HEK293 (cell line): ENCODE measurements at regions not wholly inside any gene's neighbourhood (a gene's known extent, or its start where the extent isn't known, plus 50 kb on each side); places are given as distances from the start of the nearest gene placed in this dataset.
A peak's percentile ranks its signal among the peaks of the same experiment; 100 is the strongest.

Experiments used
- CTCF ChIA-PET: fragments of 350-600 bp; formaldehyde crosslinking; extraction: SDS; loops from one replicate; lab custom pipeline; 2021; ENCODE audit warnings: antibody characterized with exemption; lab: Yijun Ruan, JAX
- POLR2A ChIA-PET: fragments of 300-600 bp; formaldehyde crosslinking; extraction: SDS; loops from one replicate; lab custom pipeline; 2020; ENCODE audit warnings: antibody characterized with exemption, inconsistent platforms; lab: Yijun Ruan, JAX
- H3K27ac ChIP-seq: fragments of 200-500 bp; sonication (Bioruptor generic); 2 replicates; pipeline ENCODE4 v1.5.1; 2014; ENCODE audit warnings: low read depth, low read length, control low read depth, inconsistent platforms; ENCODE audit errors: extremely low read depth
- H3K36me3 ChIP-seq, 2 experiments: fragments of 200-500 bp in 1 of 2; sonication (Bioruptor generic) in 1 of 2; 1 replicate in 1 of 2; 2 replicates in 1 of 2; pipeline ENCODE4 v1.5.1; 2014 to 2017; ENCODE audit warnings: inconsistent platforms in 2 of 2, low read length in 2 of 2; ENCODE audit not compliant: control insufficient read depth in 2 of 2, insufficient read depth in 1 of 2
- H3K4me1 ChIP-seq: fragments of 200-500 bp; sonication (Bioruptor generic); 2 replicates; pipeline ENCODE4 v1.5.1; 2014; ENCODE audit warnings: mild to moderate bottlenecking, low read length, inconsistent platforms; ENCODE audit not compliant: control insufficient read depth, insufficient read depth
- H3K4me3 ChIP-seq: 2 replicates; pipeline ENCODE4 v1.5.1; 2011; ENCODE audit warnings: low read depth, mild to moderate bottlenecking, control low read depth, low read length, moderate library complexity
- H3K9me3 ChIP-seq: fragments of 200-500 bp; sonication (Bioruptor generic); 2 replicates; pipeline ENCODE4 v1.5.1; 2014; ENCODE audit warnings: low read depth, low read length, inconsistent platforms; ENCODE audit not compliant: control insufficient read depth, insufficient read depth
- GLI2 ChIP-seq: fragments of 450-650 bp; formaldehyde crosslinking; IDR thresholded peaks from 2 replicates; pipeline ENCODE4; 2017; ENCODE audit warnings: missing biosample characterization, missing genetic modification characterization, low read depth, borderline replicate concordance
- KLF7 ChIP-seq: fragments of 450-650 bp; formaldehyde crosslinking; IDR thresholded peaks from 2 replicates; pipeline ENCODE4 v1.5.1; 2016; ENCODE audit warnings: missing biosample characterization, missing genetic modification characterization, borderline replicate concordance
- PRDM1 ChIP-seq: fragments of 450-650 bp; formaldehyde crosslinking; IDR thresholded peaks from 2 replicates; pipeline ENCODE4; 2016; ENCODE audit warnings: missing biosample characterization, missing genetic modification characterization
- PRDM10 ChIP-seq: fragments of 450-650 bp; formaldehyde crosslinking; IDR thresholded peaks from 2 replicates; pipeline ENCODE4 v1.5.1; 2016; ENCODE audit warnings: missing biosample characterization, missing genetic modification characterization
- SP7 ChIP-seq: fragments of 450-650 bp; formaldehyde crosslinking; IDR thresholded peaks from 2 replicates; pipeline ENCODE4 v1.5.1; 2016; ENCODE audit warnings: missing biosample characterization, missing genetic modification characterization
- WT1 ChIP-seq: fragments of 450-650 bp; formaldehyde crosslinking; IDR thresholded peaks from 2 replicates; pipeline ENCODE4 v1.5.1; 2016; ENCODE audit warnings: missing biosample characterization, missing genetic modification characterization
- ZIC2 ChIP-seq: fragments of 450-650 bp; formaldehyde crosslinking; IDR thresholded peaks from 2 replicates; pipeline ENCODE4 v1.5.1; 2016; ENCODE audit warnings: missing biosample characterization, missing genetic modification characterization
- ZNF184 ChIP-seq: fragments of 450-650 bp; IDR thresholded peaks from 2 replicates; pipeline ENCODE4 v1.5.1; 2018; ENCODE audit warnings: missing biosample characterization, mild to moderate bottlenecking, missing genetic modification characterization
- ZNF280C ChIP-seq: fragments of 450-650 bp; formaldehyde crosslinking; IDR thresholded peaks from 2 replicates; pipeline ENCODE4 v1.5.1; 2016; ENCODE audit warnings: missing biosample characterization, missing genetic modification characterization
- ZNF366 ChIP-seq: fragments of 450-650 bp; formaldehyde crosslinking; conservative IDR thresholded peaks from 2 replicates; pipeline ENCODE4 v1.5.1; 2016; ENCODE audit warnings: missing biosample characterization, missing genetic modification characterization
- ZNF394 ChIP-seq: fragments of 450-650 bp; formaldehyde crosslinking; IDR thresholded peaks from 2 replicates; pipeline ENCODE4 v1.5.1; 2016; ENCODE audit warnings: missing biosample characterization, missing genetic modification characterization, mild to moderate bottlenecking, moderate library complexity, borderline replicate concordance
- ZNF433 ChIP-seq: fragments of 450-650 bp; formaldehyde crosslinking; IDR thresholded peaks from 2 replicates; pipeline ENCODE4 v1.5.1; 2016; ENCODE audit warnings: missing biosample characterization, missing genetic modification characterization, low read depth
- ZNF571 ChIP-seq: fragments of 450-650 bp; formaldehyde crosslinking; IDR thresholded peaks from 2 replicates; pipeline ENCODE4 v1.5.0; 2017; ENCODE audit warnings: missing biosample characterization, missing genetic modification characterization
- ZNF600 ChIP-seq: fragments of 450-650 bp; formaldehyde crosslinking; IDR thresholded peaks from 2 replicates; pipeline ENCODE4 v1.5.1; 2016; ENCODE audit warnings: missing biosample characterization, missing genetic modification characterization
- ZNF639 ChIP-seq: fragments of 450-650 bp; formaldehyde crosslinking; IDR thresholded peaks from 2 replicates; pipeline ENCODE4 v1.5.1; 2016; ENCODE audit warnings: missing biosample characterization, missing genetic modification characterization
- ZNF645 ChIP-seq: fragments of 450-650 bp; formaldehyde crosslinking; IDR thresholded peaks from 2 replicates; pipeline ENCODE4; 2016; ENCODE audit warnings: missing biosample characterization, missing genetic modification characterization
- ZSCAN4 ChIP-seq: fragments of 450-650 bp; formaldehyde crosslinking; IDR thresholded peaks from 2 replicates; pipeline ENCODE4 v1.5.1; 2017; ENCODE audit warnings: missing biosample characterization, missing genetic modification characterization

GRCh38 chr15:70252951-70253320, 155.2 kb upstream of the TLE3 start:
- ChIA-PET POLR2A (no interaction called here), CTCF (no interaction called here)
- Histone ChIP-seq H3K9me3 (no peaks in the 10 kb centered on the region), H3K4me3 (no peak overlapping the region), H3K36me3 (no peaks in the 10 kb centered on the region), H3K27ac (no peak overlapping the region), H3K4me1 (0 out of 2 replicates have a peak, but pooled peaks cover 8% of the 10 kb centered on the region)
- TF ChIP-seq ZNF184 (tag by site-specific recombination) = no peak
- no peak for TF ChIP-seq GLI2
- no peak for TF ChIP-seq ZSCAN4 (tag by site-specific recombination)
- TF ChIP-seq ZNF645 = no peak
- TF ChIP-seq PRDM1 (tag by site-specific recombination) = no peak
- no peak for TF ChIP-seq ZNF639 (tag by site-specific recombination)

GRCh38 chr15:70252056-70252950, 154.6 kb upstream of the TLE3 start:
- no peaks in the 10 kb centered on the region for H3K36me3 ChIP-seq
- TF ChIP-seq WT1 (tag by site-specific recombination) (no peak), ZIC2 (0 out of 2 replicates have a peak, but pooled peaks have one; percentile 13)
- ChIA-PET CTCF (no interaction called here), POLR2A (interaction anchor here (1.6 kb wide), 1 partner anchor 153 kb away, joined by 6 read pairs; no protein-coding TSS in a partner anchor)
- 0 out of 2 replicates have a peak, but pooled peaks cover 8% of the 10 kb centered on the region for H3K4me1 ChIP-seq
- no peak overlapping the region for H3K4me3 ChIP-seq
- H3K9me3 ChIP-seq = no peaks in the 10 kb centered on the region
- no peak overlapping the region for H3K27ac ChIP-seq

- H3K27ac ChIP-seq = no peak overlapping the region
- 0 out of 2 replicates have a peak, but pooled peaks cover 8% of the 10 kb centered on the region for H3K4me1 ChIP-seq
- POLR2A ChIA-PET = interaction anchor here (1.6 kb wide), 1 partner anchor 152 kb away, joined by 6 read pairs; no protein-coding TSS in a partner anchor
- no peaks in the 10 kb centered on the region for H3K9me3 ChIP-seq
- no peak overlapping the region for H3K4me3 ChIP-seq
- H3K36me3 ChIP-seq = no peaks in the 10 kb centered on the region
- CTCF ChIA-PET = no interaction called here
- TF ChIP-seq ZNF433 (tag by site-specific recombination) (no peak), PRDM10 (tag by site-specific recombination) (no peak), ZNF280C (no peak), KLF7 (tag by site-specific recombination) (no peak), SP7 (tag by site-specific recombination) (no peak), ZNF366 (tag by site-specific recombination) (no peak), ZSCAN4 (tag by site-specific recombination) (no peak), ZNF600 (tag by site-specific recombination) (no peak), ZNF571 (tag by site-specific recombination) (no peak), ZNF394 (tag by site-specific recombination) (no peak)
Observed at GRCh38 chr15:70251246-70251990, 153.7 kb upstream of the TLE3 start.
